B cell (primary cell): ENCODE measurements at regions not wholly inside any gene's neighbourhood (a gene's known extent, or its start where the extent isn't known, plus 50 kb on each side); places are given as distances from the start of the nearest gene placed in this dataset.

Source experiments
- ATAC-seq: fragments of 200-7000 bp; cut with Tn5 transposase; one replicate; pipeline ENCODE4 v1.10.0; 2021; ENCODE audit warnings: low read depth, mild to moderate bottlenecking, moderate number of reproducible peaks, moderate library complexity
- CTCF ChIA-PET: fragments of 350-600 bp; sonication (Branson Sonifier 250); formaldehyde crosslinking; loops from one replicate; lab custom pipeline; 2021; ENCODE audit warnings: antibody characterized with exemption, inconsistent platforms; lab: Charles Lee
- POLR2A ChIA-PET: fragments of 350-600 bp; sonication (Branson Sonifier 250); formaldehyde crosslinking; loops from one replicate; lab custom pipeline; 2021; ENCODE audit warnings: antibody characterized with exemption; lab: Charles Lee
- DNase-seq: peaks from one replicate; pipeline ENCODE4 v3.0.0; 2013
- H2AFZ ChIP-seq: 2 replicates; pipeline ENCODE4 v1.6.1; 2012; ENCODE audit warnings: mild to moderate bottlenecking, low read depth, low read length; ENCODE audit not compliant: insufficient read depth, poor library complexity, severe bottlenecking
- H3K27ac ChIP-seq, 2 donors: 1 replicate in 1 of 2; 2 replicates in 1 of 2; pipeline ENCODE4 v1.5.1; 2012 to 2013; ENCODE audit warnings: low read length in 2 of 2, mild to moderate bottlenecking in 2 of 2, moderate library complexity in 1 of 2
- H3K27me3 ChIP-seq, 4 experiments: fragments of 200-600 bp in 1 of 4; sonication (generic) in 1 of 4; replicated peaks in 1 of 4; 1 replicate in 2 of 4; 2 replicates in 2 of 4; pipeline versions ENCODE4 v1.6.1 to v1.7.0; 2013 to 2016; ENCODE audit warnings: low read length in 3 of 4, mild to moderate bottlenecking in 2 of 4, mixed read lengths in 1 of 4, moderate library complexity in 1 of 4; ENCODE audit not compliant: insufficient read depth in 4 of 4, control insufficient read depth in 3 of 4; ENCODE audit errors: control extremely low read depth in 1 of 4
- H3K36me3 ChIP-seq, 2 experiments: replicated peaks in 1 of 2; 1 replicate in 1 of 2; 2 replicates in 1 of 2; pipeline versions ENCODE4 v1.6.1 to v1.7.1; 2013; ENCODE audit warnings: low read length in 1 of 2; ENCODE audit not compliant: insufficient read depth in 2 of 2, control insufficient read depth in 1 of 2; ENCODE audit errors: control extremely low read depth in 1 of 2, extremely low read depth in 1 of 2
- H3K4me1 ChIP-seq, 2 donors: fragments of 200-600 bp in 1 of 2; sonication (generic) in 1 of 2; 1 replicate in 1 of 2; 2 replicates in 1 of 2; pipeline versions ENCODE4 v1.5.1 to v1.6.1; 2013 to 2017; ENCODE audit warnings: low read length in 2 of 2; ENCODE audit not compliant: control insufficient read depth in 2 of 2, insufficient read depth in 2 of 2
- H3K4me2 ChIP-seq: replicated peaks from 2 replicates; pipeline ENCODE3; 2012; ENCODE audit warnings: mild to moderate bottlenecking, low read depth, low read length; ENCODE audit not compliant: poor library complexity, severe bottlenecking
- H3K4me3 ChIP-seq, 5 experiments: fragments of 200-600 bp in 1 of 5; sonication (generic) in 1 of 5; 1 replicate in 3 of 5; 2 replicates in 2 of 5; pipeline versions ENCODE4 v1.5.1 to v1.7.0; 2011 to 2016; ENCODE audit warnings: low read length in 4 of 5, mild to moderate bottlenecking in 4 of 5, low read depth in 2 of 5, control low read depth in 1 of 5, moderate library complexity in 1 of 5; ENCODE audit not compliant: insufficient read depth in 1 of 5; ENCODE audit errors: control extremely low read depth in 1 of 5, extremely low read depth in 1 of 5
- H3K79me2 ChIP-seq: fragments of 200-600 bp; sonication (generic); one replicate; pipeline ENCODE4 v1.6.0; 2016; ENCODE audit warnings: low read length; ENCODE audit not compliant: control insufficient read depth, insufficient read depth
- H3K9ac ChIP-seq: fragments of 200-600 bp; sonication (generic); 2 replicates; pipeline ENCODE4 v1.6.1; 2017; ENCODE audit warnings: mild to moderate bottlenecking, low read length, moderate library complexity
- H3K9me3 ChIP-seq, 3 donors: one replicate each; pipeline versions ENCODE4 v1.6.1 to v1.7.1; 2013; ENCODE audit warnings: low read length in 2 of 3; ENCODE audit not compliant: control insufficient read depth in 2 of 3, insufficient read depth in 1 of 3; ENCODE audit errors: control extremely low read depth in 1 of 3
- H4K20me1 ChIP-seq: 2 replicates; pipeline ENCODE4 v1.6.0; 2012; ENCODE audit warnings: mild to moderate bottlenecking, low read length; ENCODE audit not compliant: insufficient read depth, control insufficient read depth, poor library complexity, severe bottlenecking
- H3K27ac Mint-ChIP-seq: one replicate; pipeline ENCODE4 v1.8.0; 2021; ENCODE audit warnings: mixed read lengths
- H3K27me3 Mint-ChIP-seq: one replicate; pipeline ENCODE4 v1.8.0; 2021; ENCODE audit warnings: mixed read lengths
- H3K4me1 Mint-ChIP-seq: one replicate; pipeline ENCODE4 v1.8.0; 2021; ENCODE audit warnings: mixed read lengths
- H3K4me3 Mint-ChIP-seq: one replicate; pipeline ENCODE4 v1.8.0; 2021; ENCODE audit warnings: mixed read lengths
- H3K9me3 Mint-ChIP-seq: one replicate; pipeline ENCODE4 v1.8.0; 2022; ENCODE audit warnings: mixed read lengths; ENCODE audit not compliant: insufficient read depth
- EZH2 ChIP-seq: IDR thresholded peaks from 2 replicates; pipeline ENCODE4 v1.6.1; 2012; ENCODE audit warnings: borderline replicate concordance, low read depth, mild to moderate bottlenecking, moderate library complexity, low read length; ENCODE audit not compliant: insufficient read depth, poor library complexity, severe bottlenecking
- WGBS: methylation state at CpG from one replicate; pipeline ENCODE4 v1.1.5; 2013; ENCODE audit warnings: missing lambda C conversion rate; ENCODE audit not compliant: insufficient coverage; 5-methylcytosine and 5-hydroxymethylcytosine counted together
- intact Hi-C: fragments of 100-400 bp; cut with micrococcal nuclease; formaldehyde crosslinking; loops from one replicate; pipeline ENCODE4 v1.10.0; 2022
- TF ChIP-seq, protein P1 (sequence below): fragments of 200-600 bp; IDR thresholded peaks from one replicate; pipeline ENCODE4 v1.8.0; 2022; ENCODE audit warnings: antibody characterized with exemption, mild to moderate bottlenecking

DNA sequence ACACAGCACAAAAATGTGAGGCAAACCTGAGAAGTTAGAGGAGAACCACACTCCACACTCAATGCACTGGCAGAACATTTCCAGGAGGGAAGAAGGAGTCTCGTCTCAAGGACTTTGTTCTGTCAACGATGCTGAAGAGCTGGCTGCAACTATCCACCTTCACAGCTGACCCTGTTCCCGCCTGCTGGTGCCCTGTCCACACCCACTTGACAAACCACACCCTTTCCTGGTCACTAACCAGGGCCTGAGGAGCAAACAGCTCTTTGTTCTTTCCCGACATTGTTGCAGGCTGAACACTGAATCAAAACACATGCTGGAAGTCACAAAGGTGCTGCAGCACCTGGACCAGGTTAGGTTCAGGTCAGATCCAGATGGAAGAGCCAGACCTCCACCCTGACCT is 92.6 kb upstream of the ARRDC4 start:
- H3K27me3 Mint-ChIP-seq, result no peaks in the 10 kb centered on the region
- WGBS, result 72% methylated on average over 3 of the region's 4 CpGs

DNA sequence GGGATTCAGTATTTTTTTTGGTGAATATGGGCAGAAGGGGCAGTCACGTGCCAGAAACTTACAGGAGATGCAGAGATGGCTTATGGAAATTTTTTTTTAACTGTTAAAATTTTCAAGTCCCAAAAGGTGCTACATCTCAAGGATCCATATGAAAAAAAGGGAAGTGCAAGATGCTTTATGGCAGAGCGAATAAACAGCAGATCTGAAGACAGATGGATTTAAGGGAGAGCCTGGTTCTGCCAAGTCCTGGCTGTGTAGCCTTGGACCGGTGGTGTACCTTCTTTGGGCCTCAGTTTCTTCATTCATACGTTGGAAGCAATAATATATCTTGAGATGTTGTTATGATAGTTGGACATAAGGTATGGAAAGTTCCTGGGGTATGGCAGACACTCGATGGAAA is 91.5 kb upstream of the ARRDC4 start:
- H3K4me1 Mint-ChIP-seq, result no peaks in the 10 kb centered on the region
- 82% methylated on average over 4 of the region's 5 CpGs for WGBS
- ChIA-PET CTCF (no interaction called here), POLR2A (no interaction called here)
- Histone ChIP-seq H3K4me3 (no peak overlapping the region), H3K36me3 (no peaks in the 10 kb centered on the region), H4K20me1 (no peaks in the 10 kb centered on the region), H3K79me2 (no peaks in the 10 kb centered on the region), H3K27me3 (no peaks in the 10 kb centered on the region), H3K4me1 (no peaks in the 10 kb centered on the region), H3K9me3 (peaks cover 0 to 7% (median 0%) of the 10 kb centered on the region in 3 donors), H3K9ac (no peak overlapping the region), H2AFZ (no peak overlapping the region), H3K4me2 (no peak overlapping the region), H3K27ac (no peak overlapping the region)
- DNase-seq (no peak), ATAC-seq (no peak)
- no peak overlapping the region for H3K4me3 Mint-ChIP-seq
- H3K27ac Mint-ChIP-seq, result no peak overlapping the region
- TF ChIP-seq, protein P1, sequence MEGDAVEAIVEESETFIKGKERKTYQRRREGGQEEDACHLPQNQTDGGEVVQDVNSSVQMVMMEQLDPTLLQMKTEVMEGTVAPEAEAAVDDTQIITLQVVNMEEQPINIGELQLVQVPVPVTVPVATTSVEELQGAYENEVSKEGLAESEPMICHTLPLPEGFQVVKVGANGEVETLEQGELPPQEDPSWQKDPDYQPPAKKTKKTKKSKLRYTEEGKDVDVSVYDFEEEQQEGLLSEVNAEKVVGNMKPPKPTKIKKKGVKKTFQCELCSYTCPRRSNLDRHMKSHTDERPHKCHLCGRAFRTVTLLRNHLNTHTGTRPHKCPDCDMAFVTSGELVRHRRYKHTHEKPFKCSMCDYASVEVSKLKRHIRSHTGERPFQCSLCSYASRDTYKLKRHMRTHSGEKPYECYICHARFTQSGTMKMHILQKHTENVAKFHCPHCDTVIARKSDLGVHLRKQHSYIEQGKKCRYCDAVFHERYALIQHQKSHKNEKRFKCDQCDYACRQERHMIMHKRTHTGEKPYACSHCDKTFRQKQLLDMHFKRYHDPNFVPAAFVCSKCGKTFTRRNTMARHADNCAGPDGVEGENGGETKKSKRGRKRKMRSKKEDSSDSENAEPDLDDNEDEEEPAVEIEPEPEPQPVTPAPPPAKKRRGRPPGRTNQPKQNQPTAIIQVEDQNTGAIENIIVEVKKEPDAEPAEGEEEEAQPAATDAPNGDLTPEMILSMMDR, result no peak
- TF ChIP-seq EZH2, result no peak
- intact Hi-C loops, result no loop called here
- no peaks in the 10 kb centered on the region for H3K9me3 Mint-ChIP-seq
- H3K27me3 Mint-ChIP-seq, result no peaks in the 10 kb centered on the region

More for the DNA sequence above, 92.6 kb upstream of the ARRDC4 start:
- no peaks in the 10 kb centered on the region for H3K4me1 Mint-ChIP-seq
- ChIA-PET POLR2A (no interaction called here), CTCF (no interaction called here)
- no peaks in the 10 kb centered on the region for H4K20me1 ChIP-seq
- H3K9ac ChIP-seq, result no peak overlapping the region
- H3K36me3 ChIP-seq, result no peaks in the 10 kb centered on the region
- H2AFZ ChIP-seq, result no peak overlapping the region
- no peak overlapping the region for H3K4me3 ChIP-seq
- H3K27ac ChIP-seq, result no peak overlapping the region
- H3K9me3 Mint-ChIP-seq, result no peaks in the 10 kb centered on the region
- no peaks in the 10 kb centered on the region for H3K79me2 ChIP-seq
- H3K27ac Mint-ChIP-seq, result no peak overlapping the region
- H3K4me1 ChIP-seq, result no peaks in the 10 kb centered on the region
- intact Hi-C loops, result no loop called here
- H3K4me2 ChIP-seq, result no peak overlapping the region
- H3K9me3 ChIP-seq, result peaks cover 0 to 7% (median 0%) of the 10 kb centered on the region in 3 donors
- H3K4me3 Mint-ChIP-seq, result no peak overlapping the region
- ATAC-seq, result no peak
- TF ChIP-seq, protein P1, result no peak
- no peak for TF ChIP-seq EZH2
- no peak for DNase-seq
- no peaks in the 10 kb centered on the region for H3K27me3 ChIP-seq
